GM12878 (cell line): ENCODE measurements at regions not wholly inside any gene's neighbourhood (a gene's known extent, or its start where the extent isn't known, plus 50 kb on each side); places are given as distances from the start of the nearest gene placed in this dataset.

Source experiments
- CBX5 ChIP-seq: sonication (generic); IDR thresholded peaks from 2 replicates; pipeline ENCODE4 v1.6.1; 2016; ENCODE audit warnings: low read depth, moderate library complexity, mild to moderate bottlenecking, inconsistent platforms
- CTCF ChIP-seq, 3 experiments: IDR thresholded peaks in 2 of 3; conservative IDR thresholded peaks in 1 of 3; 2 replicates each; pipeline ENCODE4 v1.5.1; 2011; ENCODE audit warnings: low read depth in 3 of 3, low read length in 3 of 3, mild to moderate bottlenecking in 3 of 3, control low read depth in 2 of 3, moderate library complexity in 2 of 3, inconsistent platforms in 1 of 3, mixed read lengths in 1 of 3; ENCODE audit not compliant: control insufficient read depth in 2 of 3, insufficient read depth in 1 of 3; ENCODE audit errors: extremely low read depth in 1 of 3

GRCh38 chr12:19695244-19696098, 256.2 kb downstream of the AEBP2 start:
- TF ChIP-seq CTCF (IDR thresholded peaks at IDR 0.05 in 2 of 3, conservative IDR thresholded peaks at IDR 0.05 in 1 of 3; ENCODE audit: control insufficient read depth in 2 of 3, extremely low read depth in 1 of 3, insufficient read depth in 1 of 3, low read depth in 3 of 3, low read length in 3 of 3) (no peak), CBX5 (no peak)
